GM10266 (cell line): ENCODE measurements at regions not wholly inside any gene's neighbourhood (a gene's known extent, or its start where the extent isn't known, plus 50 kb on each side); places are given as distances from the start of the nearest gene placed in this dataset.
"Not testable (repeated sequence)": the region's sequence is repeated elsewhere in the genome, so short reads cannot be mapped to it uniquely, and the experiment has no call there.

Source experiments
- DNase-seq: peaks from one replicate; pipeline ENCODE4 v3.0.0; 2012; ENCODE audit errors: extremely low spot score
- CTCF ChIP-seq: IDR thresholded peaks from 2 replicates; pipeline ENCODE4 v1.5.1; 2012; ENCODE audit warnings: mild to moderate bottlenecking, low read depth; ENCODE audit not compliant: control insufficient read depth, insufficient read depth; ENCODE audit errors: missing control alignments

GRCh38 chrX:39782276-39782675 is 315.5 kb downstream of the BCOR start:
- no peak for DNase-seq
- TF ChIP-seq CTCF: no peak

- no peak for TF ChIP-seq CTCF
- DNase-seq: no peak
These were observed 309.8 kb downstream of the BCOR start for GRCh38 chrX:39787999-39788398.

GRCh38 chrX:39788521-39788920 is 309.2 kb downstream of the BCOR start:
- TF ChIP-seq CTCF: no peak
- DNase-seq: no peak

GRCh38 chrX:39791691-39792090 is 306.1 kb downstream of the BCOR start:
- TF ChIP-seq CTCF: no peak
- DNase-seq: no peak

- no peak for DNase-seq
- TF ChIP-seq CTCF: no peak
These were observed 302.2 kb downstream of the BCOR start for GRCh38 chrX:39795605-39796004.

- no peak for DNase-seq
- TF ChIP-seq CTCF: no peak
These were observed 300.9 kb downstream of the BCOR start for GRCh38 chrX:39796856-39797255.

- not testable (repeated sequence) for DNase-seq
These were observed 299.3 kb downstream of the BCOR start for GRCh38 chrX:39798488-39798887.

- TF ChIP-seq CTCF: no peak
- DNase-seq: no peak
These were observed 295.4 kb downstream of the BCOR start for GRCh38 chrX:39802354-39802753.
